ENCODE measurements at regions not wholly inside any gene's neighbourhood (a gene's known extent, or its start where the extent isn't known, plus 50 kb on each side); places are given as distances from the start of the nearest gene placed in this dataset.
"Not testable (repeated sequence)": the region's sequence is repeated elsewhere in the genome, so short reads cannot be mapped to it uniquely, and the experiment has no call there.

- DNase-seq = no peak
These were observed 533.4 kb downstream of the NTRK3 start for GRCh38 chr15:87722941-87723691.

- DNase-seq = no peak
These were observed 536.3 kb downstream of the NTRK3 start for GRCh38 chr15:87720235-87720634.

GRCh38 chr15:87716422-87716821 is 540.1 kb downstream of the NTRK3 start:
- no peak for DNase-seq

GRCh38 chr15:87715252-87715651 is 541.3 kb downstream of the NTRK3 start:
- DNase-seq = no peak

GRCh38 chr15:87713475-87713879 is 543.1 kb downstream of the NTRK3 start:
- DNase-seq = no peak

GRCh38 chr15:87712211-87712610 is 544.3 kb downstream of the NTRK3 start:
- no peak for DNase-seq

GRCh38 chr15:87711026-87711425 is 545.5 kb downstream of the NTRK3 start:
- DNase-seq = no peak

- no peak for DNase-seq
These were observed 546.1 kb downstream of the NTRK3 start for GRCh38 chr15:87710406-87710805.

GRCh38 chr15:87707566-87708130 is 548.9 kb downstream of the NTRK3 start:
- DNase-seq = no peak

GRCh38 chr15:87707071-87707470 is 549.5 kb downstream of the NTRK3 start:
- no peak for DNase-seq

GRCh38 chr15:87706001-87706400 is 550.5 kb downstream of the NTRK3 start:
- DNase-seq = no peak

- DNase-seq = no peak
These were observed 552.3 kb downstream of the NTRK3 start for GRCh38 chr15:87704276-87704675.

- DNase-seq = no peak
These were observed 553.0 kb downstream of the NTRK3 start for GRCh38 chr15:87703327-87704111.

GRCh38 chr15:87702270-87702669 is 554.3 kb downstream of the NTRK3 start:
- no peak for DNase-seq

GRCh38 chr15:87698467-87698866 is 558.1 kb downstream of the NTRK3 start:
- not testable (repeated sequence) for DNase-seq

GRCh38 chr15:87689716-87690115 is 566.8 kb downstream of the NTRK3 start:
- DNase-seq = no peak

GRCh38 chr15:87687523-87687870 is 569.0 kb downstream of the NTRK3 start:
- DNase-seq = no peak

- DNase-seq = no peak
These were observed 569.6 kb downstream of the NTRK3 start for GRCh38 chr15:87686841-87687522.

- DNase-seq = no peak
These were observed 570.2 kb downstream of the NTRK3 start for GRCh38 chr15:87686339-87686738.

GRCh38 chr15:87682527-87682926 is 574.0 kb downstream of the NTRK3 start:
- no peak for DNase-seq

- DNase-seq = no peak
These were observed 575.4 kb downstream of the NTRK3 start for GRCh38 chr15:87681104-87681503.

- no peak for DNase-seq
These were observed 576.3 kb downstream of the NTRK3 start for GRCh38 chr15:87680208-87680607.

- no peak for DNase-seq
These were observed 581.3 kb downstream of the NTRK3 start for GRCh38 chr15:87675271-87675670.
